CMK (cell line): ENCODE measurements at regions not wholly inside any gene's neighbourhood (a gene's known extent, or its start where the extent isn't known, plus 50 kb on each side); places are given as distances from the start of the nearest gene placed in this dataset.
"Not testable (repeated sequence)": the region's sequence is repeated elsewhere in the genome, so short reads cannot be mapped to it uniquely, and the experiment has no call there.

ENCODE experiments used
- DNase-seq: peaks from one replicate; pipeline ENCODE4 v3.0.0-alpha.2; 2010; ENCODE audit warnings: low read depth

GRCh38 chr5:92879806-92880543 is 701.0 kb downstream of the NR2F1-AS1 start:
- no peak for DNase-seq

GRCh38 chr5:92874790-92875189 is 706.2 kb downstream of the NR2F1-AS1 start:
- no peak for DNase-seq

GRCh38 chr5:92868442-92868841 is 712.6 kb downstream of the NR2F1-AS1 start:
- DNase-seq: no peak

- no peak for DNase-seq
Measured at GRCh38 chr5:92864591-92864990, 716.4 kb downstream of the NR2F1-AS1 start.

- DNase-seq: no peak
Measured at GRCh38 chr5:92863666-92864065, 717.4 kb downstream of the NR2F1-AS1 start.

- DNase-seq: no peak
Measured at GRCh38 chr5:92861531-92862285, 719.3 kb downstream of the NR2F1-AS1 start.

- DNase-seq: no peak
Measured at GRCh38 chr5:92860061-92860460, 721.0 kb downstream of the NR2F1-AS1 start.

- no peak for DNase-seq
Measured at GRCh38 chr5:92852219-92852618, 728.8 kb downstream of the NR2F1-AS1 start.

- no peak for DNase-seq
Measured at GRCh38 chr5:92850886-92851285, 730.1 kb downstream of the NR2F1-AS1 start.

- DNase-seq: no peak
Measured at GRCh38 chr5:92849756-92850155, 731.3 kb downstream of the NR2F1-AS1 start.

- no peak for DNase-seq
Measured at GRCh38 chr5:92841604-92842155, 739.3 kb downstream of the NR2F1-AS1 start.

- no peak for DNase-seq
Measured at GRCh38 chr5:92838253-92838652, 742.8 kb downstream of the NR2F1-AS1 start.

- no peak for DNase-seq
Measured at GRCh38 chr5:92836855-92837755, 743.9 kb downstream of the NR2F1-AS1 start.

GRCh38 chr5:92835712-92836111 is 745.3 kb downstream of the NR2F1-AS1 start:
- DNase-seq: no peak

- not testable (repeated sequence) for DNase-seq
Measured at GRCh38 chr5:92823551-92823950, 757.5 kb downstream of the NR2F1-AS1 start.

- no peak for DNase-seq
Measured at GRCh38 chr5:92822183-92822582, 758.8 kb downstream of the NR2F1-AS1 start.

GRCh38 chr5:92809855-92810465 is 771.1 kb downstream of the NR2F1-AS1 start:
- no peak for DNase-seq

- no peak for DNase-seq
Measured at GRCh38 chr5:92808474-92808873, 772.5 kb downstream of the NR2F1-AS1 start.

- DNase-seq: no peak
Measured at GRCh38 chr5:92807085-92807484, 773.9 kb downstream of the NR2F1-AS1 start.

- no peak for DNase-seq
Measured at GRCh38 chr5:92805446-92805845, 775.6 kb downstream of the NR2F1-AS1 start.

GRCh38 chr5:92801911-92802310 is 779.1 kb downstream of the NR2F1-AS1 start:
- no peak for DNase-seq

- DNase-seq: no peak
Measured at GRCh38 chr5:92800365-92800764, 780.7 kb downstream of the NR2F1-AS1 start.
